Posterior cingulate gyrus (tissue), 11 donors: ENCODE measurements at regions not wholly inside any gene's neighbourhood (a gene's known extent, or its start where the extent isn't known, plus 50 kb on each side); places are given as distances from the start of the nearest gene placed in this dataset.
A peak's percentile ranks its signal among the peaks of the same experiment; 100 is the strongest.

Experiments used
- DNase-seq, 10 donors: peaks; one replicate each; pipeline versions ENCODE4 v3.0.0 to v3.0.0-alpha.2; 2020 to 2021; ENCODE audit warnings: mixed read lengths in 3 of 10
- intact Hi-C: fragments of 100-400 bp; cut with DNase I; formaldehyde crosslinking; loops from one replicate; pipeline ENCODE4 v1.15.1; 2023

GRCh38 chr2:107197594-107198294 lies 311.8 kb upstream of the ST6GAL2 start:
- no peak for DNase-seq
- intact Hi-C loops, result no loop called here

- intact Hi-C loops, result no loop called here
- no peak for DNase-seq
Measured at GRCh38 chr2:107202962-107203591, 317.1 kb upstream of the ST6GAL2 start.

- intact Hi-C loops, result no loop called here
- DNase-seq, result no peak
Measured at GRCh38 chr2:107215401-107216350, 329.7 kb upstream of the ST6GAL2 start.

DNA sequence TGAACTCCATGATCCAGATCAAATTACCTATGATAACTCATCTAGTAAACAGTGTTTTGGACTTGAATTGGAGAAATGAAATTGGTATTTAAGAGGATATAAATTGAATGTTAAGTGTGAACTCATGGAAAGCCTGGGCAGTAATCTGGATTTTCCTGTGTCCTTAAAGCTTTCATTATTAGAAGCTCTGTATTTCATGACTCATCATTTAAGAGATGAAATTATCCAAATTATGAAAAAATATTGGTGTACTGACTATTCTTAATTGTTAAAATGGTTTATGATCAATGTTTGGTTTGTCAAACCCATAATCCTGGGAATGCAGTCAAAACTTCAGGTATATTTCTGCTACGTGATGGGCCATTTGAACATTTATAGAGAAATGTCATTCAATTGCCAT lies 332.2 kb upstream of the ST6GAL2 start:
- DNase-seq, result no peak
- intact Hi-C loops, result no loop called here

DNA sequence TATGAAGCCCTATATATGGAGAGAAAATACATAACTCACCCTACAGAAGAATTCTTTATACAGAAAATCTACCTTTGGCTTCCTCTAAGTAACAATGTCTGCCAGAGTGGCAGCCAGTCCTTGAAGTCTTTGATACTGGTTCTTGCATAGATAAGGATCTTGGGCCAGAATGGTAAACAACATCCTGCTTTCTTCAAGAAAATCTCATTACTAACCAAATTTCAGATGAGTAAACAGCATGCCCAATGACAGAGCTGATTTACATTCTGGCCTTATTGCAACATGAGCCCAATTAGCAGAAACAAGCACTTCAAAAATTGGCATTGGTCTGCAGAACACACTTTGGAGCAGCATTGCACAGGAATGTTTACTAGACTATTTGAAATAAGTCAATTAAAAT lies 336.5 kb upstream of the ST6GAL2 start:
- DNase-seq, result no peak
- intact Hi-C loops, result no loop called here

DNA sequence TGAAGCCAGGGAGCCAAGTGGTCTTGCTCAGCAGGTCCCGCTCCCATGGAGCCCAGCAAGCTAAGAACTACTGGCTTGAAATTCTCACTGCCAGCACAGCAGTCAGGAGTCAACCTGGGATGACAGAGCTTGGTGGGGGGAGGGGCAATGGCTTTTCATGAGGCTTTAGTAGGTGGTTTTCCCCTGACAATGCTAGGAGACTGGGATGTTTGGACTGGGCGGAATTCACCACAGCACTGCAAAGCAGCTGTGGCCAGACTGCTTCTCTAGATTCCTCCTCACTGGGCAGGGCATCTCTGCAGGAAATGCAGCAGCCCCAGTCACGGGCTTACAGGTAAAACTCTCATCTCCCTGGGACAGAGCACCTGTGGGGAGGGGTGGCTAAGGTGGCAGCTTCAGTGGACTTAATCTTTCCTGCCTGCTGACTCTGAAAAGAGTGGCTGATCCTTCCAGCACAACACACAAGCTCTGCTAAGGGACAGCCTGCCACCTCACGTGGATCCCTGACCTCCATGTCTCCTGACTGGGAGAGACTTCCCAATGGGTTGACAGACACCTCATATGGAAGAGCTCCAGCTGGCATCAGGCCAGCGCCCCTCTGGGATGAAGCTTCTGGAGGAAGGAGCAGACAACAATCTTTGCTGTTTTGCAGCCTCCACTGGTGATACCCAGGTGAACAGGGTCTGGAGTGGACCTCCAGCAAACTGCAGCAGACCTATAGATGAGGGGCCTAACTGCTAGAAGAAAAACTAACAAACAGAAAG lies 349.7 kb upstream of the ST6GAL2 start:
- DNase-seq, result no peak
- intact Hi-C loops, result no loop called here

DNA sequence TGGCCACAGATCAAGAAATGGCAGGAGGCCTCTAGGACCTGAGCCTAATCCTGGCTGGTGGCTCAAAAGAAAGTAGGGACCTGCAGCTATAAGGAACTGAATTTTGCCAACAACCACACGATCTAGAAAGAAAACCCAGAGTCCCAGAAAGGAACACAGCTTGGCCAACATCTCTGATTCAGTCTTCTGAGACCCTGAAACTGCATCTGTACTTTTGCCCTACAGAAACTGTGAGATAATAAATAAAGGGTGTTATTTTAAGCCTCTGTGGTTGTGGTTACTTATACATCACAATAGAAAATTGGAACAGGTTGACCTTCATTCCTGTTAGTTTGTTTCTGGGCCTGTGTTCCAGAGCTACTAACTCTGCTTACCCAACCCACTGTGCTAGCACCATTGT lies 356.8 kb upstream of the ST6GAL2 start:
- DNase-seq, result no peak
- intact Hi-C loops, result no loop called here

- peak in 1 of 10 donors; percentile 34 for DNase-seq
- intact Hi-C loops, result no loop called here
Measured at GRCh38 chr2:107248932-107249331, 363.0 kb upstream of the ST6GAL2 start.

- intact Hi-C loops, result no loop called here
- DNase-seq, result no peak
Measured at GRCh38 chr2:107255744-107256143, 369.8 kb upstream of the ST6GAL2 start.

DNA sequence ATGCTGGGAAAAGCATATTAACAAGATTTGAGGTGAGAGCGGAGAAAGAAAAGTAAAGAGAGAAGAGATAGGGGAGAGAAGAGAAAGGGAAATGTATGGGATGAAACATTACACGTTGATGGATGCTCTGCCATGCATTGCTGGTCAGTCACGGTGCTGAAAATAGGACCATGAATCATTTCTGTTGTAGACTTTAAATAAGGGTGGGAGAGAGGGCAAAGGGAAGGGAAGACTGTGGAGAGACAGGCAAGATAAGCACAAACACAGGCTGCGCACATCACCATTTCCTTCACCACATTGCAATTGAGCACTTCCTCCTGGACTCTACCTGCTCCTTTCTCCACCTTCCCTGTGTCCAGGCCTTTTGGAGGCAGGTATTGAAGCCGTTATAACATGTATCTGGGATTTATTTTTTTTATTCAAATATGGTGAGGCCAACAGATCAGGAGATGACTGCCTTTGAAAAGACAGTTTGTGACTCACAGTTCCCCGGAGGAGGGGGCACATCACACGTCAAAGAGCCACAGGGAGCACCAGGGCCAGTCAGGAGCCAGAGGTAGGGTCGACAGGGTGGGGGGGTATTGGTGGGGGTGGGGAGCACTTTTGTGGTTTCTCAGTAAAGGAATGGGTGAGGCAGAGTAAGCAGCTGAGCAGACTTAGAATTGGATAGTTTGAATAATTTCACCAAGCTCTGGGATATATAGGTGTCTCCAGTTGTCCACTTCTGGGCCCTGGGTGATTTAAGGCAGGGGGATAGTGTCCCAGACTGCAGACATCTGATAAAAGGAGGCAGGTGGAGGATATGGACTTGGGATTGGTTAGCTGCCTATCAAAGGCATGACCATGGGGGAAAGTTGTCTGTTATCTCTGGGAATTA lies 372.8 kb upstream of the ST6GAL2 start:
- no peak for DNase-seq
- intact Hi-C loops, result no loop called here

DNA sequence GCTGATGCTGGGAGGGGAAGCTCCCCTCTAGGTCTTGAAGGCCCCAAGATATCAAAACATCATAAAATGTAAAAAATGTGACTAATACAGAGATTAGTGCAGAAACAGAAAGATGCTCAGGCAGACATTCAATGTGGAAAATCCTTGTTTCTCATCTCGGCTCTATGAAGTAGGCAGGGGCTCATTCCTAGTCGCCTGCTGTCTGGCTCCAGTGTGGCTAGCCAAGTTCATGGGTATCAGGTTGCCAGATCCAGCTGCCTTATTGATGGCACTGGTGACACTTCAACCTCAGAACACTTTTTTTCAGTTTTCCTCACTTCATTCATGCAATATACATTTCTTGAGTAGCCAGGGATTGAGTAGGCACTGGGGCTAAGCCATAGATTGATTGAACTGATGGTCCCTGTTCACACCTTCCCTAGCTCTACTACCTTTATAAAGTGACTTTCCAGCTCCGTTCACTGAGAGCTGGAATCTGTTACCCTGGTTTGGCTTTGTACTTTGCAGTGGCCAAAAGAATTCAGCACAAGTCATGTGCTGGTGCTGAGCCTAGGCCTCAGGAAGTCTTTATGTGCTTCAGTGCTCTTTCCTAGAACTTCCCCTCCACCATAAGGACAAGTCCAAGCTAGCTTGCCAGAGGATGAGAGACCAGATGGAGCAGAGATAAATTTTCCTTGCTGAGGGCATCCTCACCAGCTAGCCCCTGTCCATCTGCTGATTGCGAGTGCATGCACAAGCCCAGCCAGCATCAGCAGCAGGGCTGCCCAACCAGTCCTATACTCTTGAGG lies 373.6 kb upstream of the ST6GAL2 start:
- intact Hi-C loops, result no loop called here
- no peak for DNase-seq

DNA sequence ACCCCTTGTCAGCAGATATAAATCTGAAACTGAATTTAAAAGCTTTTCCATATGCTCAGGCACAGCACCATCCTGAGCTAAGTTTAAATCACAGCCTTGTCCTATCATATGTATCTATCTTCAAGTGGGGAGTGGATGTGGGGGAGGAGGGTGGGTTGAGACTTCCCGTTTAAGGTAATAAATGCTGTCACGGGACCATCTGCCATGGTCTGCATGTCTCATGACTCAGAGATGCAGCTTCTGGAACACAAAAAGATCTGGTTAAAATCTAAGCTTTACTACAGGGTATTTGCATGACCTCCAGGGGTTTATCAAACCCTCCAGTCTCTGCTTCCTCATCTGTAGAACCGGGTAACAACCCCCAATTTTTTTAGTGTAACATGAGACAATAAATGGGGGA lies 377.7 kb upstream of the ST6GAL2 start:
- no peak for DNase-seq
- intact Hi-C loops, result no loop called here

GRCh38 chr2:107264184-107264583 lies 378.2 kb upstream of the ST6GAL2 start:
- intact Hi-C loops, result no loop called here
- peak in 5 of 10 donors; percentile 9 to 74 (median 33) for DNase-seq

- intact Hi-C loops, result no loop called here
- no peak for DNase-seq
Measured at GRCh38 chr2:107266555-107266954, 380.6 kb upstream of the ST6GAL2 start.

DNA sequence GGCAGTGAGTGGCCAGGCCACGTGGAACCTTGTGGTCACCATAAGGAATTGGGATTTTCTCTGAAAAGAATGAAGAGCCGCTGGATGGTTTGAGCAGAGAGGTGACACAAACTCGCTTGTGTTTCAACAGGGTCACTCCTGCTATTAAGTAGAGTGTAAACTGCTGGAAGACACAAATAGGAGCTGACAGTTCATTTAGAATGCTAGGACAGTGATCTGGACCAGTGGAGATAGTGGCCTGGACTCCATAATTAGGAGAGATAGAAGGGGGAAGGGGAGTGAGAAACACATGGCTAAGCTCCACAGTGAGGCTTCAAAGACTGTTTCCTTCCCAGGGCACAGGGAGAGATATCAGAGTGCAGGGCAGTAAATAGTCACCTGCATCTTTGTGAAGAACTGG lies 381.1 kb upstream of the ST6GAL2 start:
- no peak for DNase-seq
- intact Hi-C loops, result no loop called here

- intact Hi-C loops, result no loop called here
- no peak for DNase-seq
Measured at GRCh38 chr2:107276034-107276433, 390.1 kb upstream of the ST6GAL2 start.

GRCh38 chr2:107278672-107279071 lies 392.7 kb upstream of the ST6GAL2 start:
- intact Hi-C loops, result no loop called here
- no peak for DNase-seq

- intact Hi-C loops, result no loop called here
- no peak for DNase-seq
Measured at GRCh38 chr2:107281637-107282036, 395.7 kb upstream of the ST6GAL2 start.

GRCh38 chr2:107282135-107282534 lies 396.2 kb upstream of the ST6GAL2 start:
- intact Hi-C loops, result no loop called here
- no peak for DNase-seq
